Skin of body (tissue), 1 donor: ENCODE measurements at regions not wholly inside any gene's neighbourhood (a gene's known extent, or its start where the extent isn't known, plus 50 kb on each side); places are given as distances from the start of the nearest gene placed in this dataset.

Source experiments
- DNase-seq: peaks from one replicate; lab custom pipeline; 2025; lab: John Stamatoyannopoulos, UW

GRCh38 chr3:72492240-72492639, 356.0 kb downstream of the SHQ1 start:
- no peak for DNase-seq

- no peak for DNase-seq
These were observed 357.4 kb downstream of the SHQ1 start for GRCh38 chr3:72490688-72491435.

DNA sequence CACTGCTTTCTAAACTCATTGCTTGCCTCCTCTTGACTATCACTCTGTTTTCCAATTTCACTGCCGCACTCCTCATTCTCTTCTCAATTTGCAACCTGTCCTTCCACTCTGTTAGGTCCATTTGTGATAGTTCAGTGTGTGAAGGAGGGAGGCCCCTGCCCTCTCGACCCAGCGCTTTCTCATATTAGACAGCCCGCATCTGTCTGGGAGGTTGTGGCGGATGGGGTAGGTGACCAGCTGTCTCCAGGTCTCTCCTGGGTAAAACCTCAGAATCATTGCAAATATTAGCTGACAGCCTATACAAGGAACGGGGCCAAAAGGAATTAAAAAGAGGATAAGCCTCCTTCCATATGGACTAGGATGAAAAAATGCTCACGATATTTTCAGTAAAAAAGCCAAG, 358.3 kb downstream of the SHQ1 start:
- DNase-seq = no peak

GRCh38 chr3:72488738-72489035, 359.6 kb downstream of the SHQ1 start:
- no peak for DNase-seq

- no peak for DNase-seq
These were observed 360.1 kb downstream of the SHQ1 start for GRCh38 chr3:72487946-72488737.

DNA sequence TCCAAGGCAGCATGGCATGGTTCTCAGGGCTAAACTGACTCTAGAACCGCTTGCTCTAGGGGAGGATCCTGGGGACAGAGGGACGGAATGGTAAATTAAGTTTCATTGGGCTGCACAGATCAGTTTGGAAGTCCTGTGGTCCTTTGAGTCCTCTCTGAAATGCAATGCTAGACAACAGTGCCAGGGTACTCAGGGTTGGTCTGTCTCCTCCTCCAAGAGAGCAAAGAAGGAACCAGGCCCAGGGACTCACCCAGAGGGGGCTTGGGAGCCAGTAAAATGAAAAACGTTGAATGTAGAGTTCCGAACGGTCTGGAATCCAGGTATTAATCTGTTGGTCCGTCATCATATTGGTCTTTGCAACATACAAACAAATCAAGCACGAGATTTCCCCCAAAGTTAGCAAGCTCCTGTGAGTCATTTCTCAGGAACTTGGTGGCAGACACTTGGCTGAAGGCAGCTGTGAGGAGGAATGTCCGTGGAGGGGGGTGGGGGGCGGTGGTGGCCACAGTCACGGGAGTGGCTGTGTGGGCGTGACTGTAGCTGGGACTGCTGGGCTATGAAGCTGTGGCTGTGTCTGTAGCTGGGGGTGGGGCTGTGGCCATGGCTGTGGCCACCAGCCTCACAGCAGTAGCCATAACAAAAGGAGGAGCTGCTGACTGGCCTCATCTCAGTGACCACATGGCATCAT, 361.0 kb downstream of the SHQ1 start:
- no peak for DNase-seq

DNA sequence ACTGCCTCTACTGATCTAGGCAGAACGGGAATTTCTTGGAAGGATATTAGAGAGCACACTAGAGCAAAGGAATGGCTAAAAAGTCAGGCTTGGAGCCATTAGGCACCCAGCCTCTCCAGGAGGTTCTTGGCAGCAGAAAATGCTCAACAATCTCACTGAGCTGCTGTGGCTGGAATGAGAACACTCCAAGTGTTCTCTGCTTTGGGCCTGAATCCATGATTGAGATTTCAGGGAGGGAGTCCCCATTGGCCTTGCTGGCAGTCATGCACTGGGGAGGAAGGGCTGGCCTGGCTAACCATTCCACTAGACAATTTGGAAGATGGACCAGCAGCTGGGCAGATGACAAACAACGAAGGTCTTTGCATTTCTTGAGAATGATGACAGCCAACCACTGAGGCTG, 362.6 kb downstream of the SHQ1 start:
- peak; percentile 25 for DNase-seq

DNA sequence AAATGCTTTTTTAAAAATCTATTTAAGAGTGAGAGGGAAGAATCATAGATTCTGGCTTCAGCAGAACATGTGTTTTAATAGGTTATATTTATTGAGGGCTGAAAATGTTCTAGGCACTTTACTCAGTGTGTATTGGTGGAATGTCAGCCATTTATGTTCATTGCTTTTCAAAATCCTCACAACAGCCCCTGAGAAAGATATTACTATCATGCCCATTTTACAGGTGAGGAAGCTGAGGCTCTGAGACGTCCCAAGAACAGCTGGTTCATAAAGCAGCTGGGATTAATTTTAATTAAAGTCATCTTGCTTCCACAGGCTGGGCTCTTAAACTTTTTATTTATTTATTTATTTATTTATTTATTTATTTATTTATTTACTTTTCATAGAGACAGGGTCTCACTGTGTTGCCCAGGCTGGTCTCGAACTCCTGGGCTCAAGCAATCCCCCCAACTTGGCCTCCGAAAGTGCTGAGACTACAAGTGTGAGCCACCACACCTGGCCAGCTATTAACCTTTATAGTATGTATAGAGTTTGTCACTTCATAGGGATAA, 364.6 kb downstream of the SHQ1 start:
- DNase-seq = no peak

DNA sequence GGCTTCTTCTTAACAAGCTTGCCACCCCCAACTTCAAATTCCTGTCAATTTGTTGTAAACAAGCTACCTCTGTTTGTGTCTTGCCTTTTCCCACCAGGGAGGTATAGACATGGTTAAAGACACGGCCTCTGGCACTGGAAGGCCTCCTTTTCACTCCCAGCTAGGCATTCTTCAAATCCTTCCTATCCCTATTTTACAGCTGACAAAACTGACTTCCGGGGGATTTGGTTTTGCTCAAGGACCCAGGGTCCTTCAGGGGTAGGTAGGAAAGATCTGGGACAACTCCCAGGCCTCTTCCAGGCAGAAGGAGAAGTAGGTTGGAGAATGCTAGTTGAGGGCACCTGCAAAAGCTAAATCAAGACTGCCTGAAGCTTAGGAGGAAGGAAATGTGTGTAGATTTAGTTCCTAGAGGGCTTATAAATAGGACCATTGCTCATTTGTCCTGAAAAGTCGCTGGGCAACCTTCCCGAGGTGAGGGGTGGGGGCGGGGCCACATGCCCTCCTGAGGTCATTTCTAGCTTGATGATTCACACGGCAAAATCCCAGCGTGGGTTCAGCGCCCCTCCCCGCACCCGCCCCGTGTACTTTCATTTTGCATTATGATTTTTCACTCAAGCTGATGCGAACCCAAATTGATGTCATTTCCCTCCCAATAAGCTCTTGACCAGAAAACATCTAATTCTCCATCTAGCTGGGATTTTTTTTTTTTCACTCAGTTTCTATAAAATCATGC, 365.5 kb downstream of the SHQ1 start:
- peak; percentile 10 for DNase-seq

- no peak for DNase-seq
These were observed 366.7 kb downstream of the SHQ1 start for GRCh38 chr3:72481542-72481941.

DNA sequence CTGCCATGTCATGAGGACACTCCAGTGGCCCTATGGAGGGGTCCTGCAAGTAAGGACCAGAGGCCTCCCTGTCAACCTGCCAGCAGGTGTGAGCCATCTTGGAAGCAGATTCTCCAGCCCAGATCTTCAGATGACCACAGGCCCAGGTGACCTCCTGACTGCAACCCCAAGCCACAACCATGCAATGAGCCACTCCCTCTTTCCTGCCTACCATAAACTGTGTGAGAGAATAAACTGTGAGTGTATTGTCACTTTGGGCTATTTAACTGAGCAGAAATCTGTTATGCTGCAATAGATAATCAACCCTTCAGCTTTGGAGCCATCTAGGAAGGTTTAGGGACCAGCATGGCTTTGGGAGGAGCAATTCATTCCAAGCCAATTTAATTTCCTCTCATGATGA, 367.9 kb downstream of the SHQ1 start:
- no peak for DNase-seq

DNA sequence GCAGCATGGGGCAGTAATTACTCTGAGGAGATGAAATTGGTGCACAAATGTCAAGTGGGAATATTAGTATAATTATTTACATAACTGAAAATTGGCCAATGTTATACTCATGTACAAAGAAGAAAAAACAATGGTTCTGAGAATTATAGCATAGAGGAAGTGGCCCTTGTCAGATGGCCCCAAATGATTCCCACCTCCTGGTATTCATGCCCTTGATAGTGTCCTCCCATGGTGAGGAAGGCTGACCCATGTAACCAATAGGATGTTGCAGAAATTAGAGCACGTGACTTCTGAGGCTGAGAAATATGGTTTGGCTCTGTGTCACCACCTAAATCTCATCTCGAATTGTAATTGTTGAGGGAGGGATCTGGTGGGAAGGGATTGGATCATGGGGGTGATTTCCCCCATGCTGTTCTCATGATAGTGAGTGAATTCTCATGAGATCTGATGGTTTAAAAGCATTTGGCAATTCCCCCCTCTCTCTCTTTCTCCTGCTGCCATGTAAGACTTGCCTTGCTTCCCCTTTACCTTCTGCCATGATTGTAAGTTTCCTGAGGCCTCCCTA, 368.5 kb downstream of the SHQ1 start:
- DNase-seq = no peak

DNA sequence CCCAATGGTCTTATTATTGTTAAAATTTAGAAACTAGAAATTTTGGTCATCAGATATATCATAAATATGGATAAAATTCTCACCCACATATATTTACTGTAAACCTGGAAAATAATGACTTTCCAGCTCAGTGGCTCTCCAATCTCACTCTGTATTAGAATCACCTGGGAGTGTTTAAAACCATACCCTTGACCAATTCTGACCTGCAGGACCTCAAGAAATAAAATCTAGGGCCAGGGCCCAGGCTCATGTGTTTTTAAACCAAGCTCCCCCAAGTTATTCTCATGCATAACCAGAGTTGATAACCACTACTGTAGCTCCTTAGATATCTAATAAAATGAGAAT, 372.1 kb downstream of the SHQ1 start:
- DNase-seq = no peak

- no peak for DNase-seq
These were observed 372.7 kb downstream of the SHQ1 start for GRCh38 chr3:72475258-72476138.

GRCh38 chr3:72474775-72475174, 373.5 kb downstream of the SHQ1 start:
- no peak for DNase-seq

GRCh38 chr3:72473156-72473555, 375.1 kb downstream of the SHQ1 start:
- DNase-seq = no peak

- no peak for DNase-seq
These were observed 377.3 kb downstream of the SHQ1 start for GRCh38 chr3:72470904-72471417.

DNA sequence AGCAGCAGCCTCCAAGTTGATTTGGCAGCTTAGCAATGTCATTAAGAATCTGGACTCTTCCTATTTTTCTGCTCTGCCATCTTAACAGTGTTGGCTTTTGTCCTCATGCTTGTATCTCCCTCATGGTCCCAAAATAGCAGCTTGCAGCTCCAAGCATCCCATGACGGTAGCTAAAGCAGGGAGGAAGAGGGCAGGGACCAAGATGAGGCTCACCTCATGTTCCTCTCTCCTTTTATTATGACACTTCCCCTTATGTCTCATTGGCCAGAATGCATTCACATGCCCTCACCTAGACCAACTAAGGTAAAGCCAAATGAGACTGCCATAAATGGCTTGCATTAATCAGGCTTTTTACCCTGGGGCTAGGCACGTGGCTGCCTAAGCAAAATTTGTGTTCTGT, 382.4 kb downstream of the SHQ1 start:
- no peak for DNase-seq

DNA sequence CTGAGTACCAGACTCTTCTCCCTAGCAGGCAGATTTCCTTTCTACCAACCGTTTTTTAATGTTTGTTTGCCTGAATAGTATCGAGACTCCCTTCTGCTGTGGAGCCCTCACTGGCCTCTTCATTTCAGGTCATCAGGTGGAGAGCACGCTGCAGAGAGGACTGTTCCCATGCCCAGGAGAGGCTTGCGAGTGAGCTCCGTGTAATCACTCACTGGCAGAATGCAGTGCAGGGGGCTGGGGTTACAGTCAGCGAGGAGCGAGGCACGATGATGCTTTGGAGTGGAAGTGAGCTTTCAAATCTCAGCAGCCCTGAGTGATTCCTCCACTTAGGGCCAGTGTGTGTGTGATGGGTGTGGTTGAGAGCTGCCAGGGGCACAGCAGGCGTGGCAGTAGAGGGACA, 385.2 kb downstream of the SHQ1 start:
- no peak for DNase-seq

GRCh38 chr3:72462595-72463011, 385.6 kb downstream of the SHQ1 start:
- DNase-seq = peak; percentile 7
